Colonic mucosa (tissue), 4 donors: ENCODE measurements at regions not wholly inside any gene's neighbourhood (a gene's known extent, or its start where the extent isn't known, plus 50 kb on each side); places are given as distances from the start of the nearest gene placed in this dataset.

Experiments
- DNase-seq: peaks from one replicate; pipeline ENCODE4 v3.0.0-alpha.2; 2020
- H3K27ac ChIP-seq: fragments of 200-600 bp; one replicate; pipeline ENCODE4 v1.8.0; 2021
- H3K27me3 ChIP-seq: fragments of 200-600 bp; one replicate; pipeline ENCODE4 v1.8.0; 2021
- H3K36me3 ChIP-seq: fragments of 200-600 bp; one replicate; pipeline ENCODE4 v1.8.0; 2021
- H3K4me1 ChIP-seq: fragments of 200-600 bp; one replicate; pipeline ENCODE4 v1.8.0; 2021; ENCODE audit warnings: mild to moderate bottlenecking
- H3K4me3 ChIP-seq: fragments of 200-600 bp; one replicate; pipeline ENCODE4 v1.8.0; 2021
- H3K9ac ChIP-seq, 2 donors: one replicate each; pipeline ENCODE4 v1.7.0; 2013; ENCODE audit warnings: control low read depth in 2 of 2, low read depth in 2 of 2, low read length in 2 of 2
- H3K9me3 ChIP-seq: fragments of 200-600 bp; one replicate; pipeline ENCODE4 v1.8.0; 2021
- intact Hi-C: fragments of 100-400 bp; cut with DNase I; formaldehyde crosslinking; loops from one replicate; pipeline ENCODE4 v1.14.1; 2022
- TF ChIP-seq, protein P1 (sequence below): fragments of 200-600 bp; IDR thresholded peaks from one replicate; pipeline ENCODE4 v1.8.0; 2022; ENCODE audit warnings: antibody characterized with exemption, mild to moderate bottlenecking
- donor health status: healthy.
- donor health status: DM: no; HTN: no; CAD: no.
- donor health status: DM: no; HTN: no; CAD: no.

DNA sequence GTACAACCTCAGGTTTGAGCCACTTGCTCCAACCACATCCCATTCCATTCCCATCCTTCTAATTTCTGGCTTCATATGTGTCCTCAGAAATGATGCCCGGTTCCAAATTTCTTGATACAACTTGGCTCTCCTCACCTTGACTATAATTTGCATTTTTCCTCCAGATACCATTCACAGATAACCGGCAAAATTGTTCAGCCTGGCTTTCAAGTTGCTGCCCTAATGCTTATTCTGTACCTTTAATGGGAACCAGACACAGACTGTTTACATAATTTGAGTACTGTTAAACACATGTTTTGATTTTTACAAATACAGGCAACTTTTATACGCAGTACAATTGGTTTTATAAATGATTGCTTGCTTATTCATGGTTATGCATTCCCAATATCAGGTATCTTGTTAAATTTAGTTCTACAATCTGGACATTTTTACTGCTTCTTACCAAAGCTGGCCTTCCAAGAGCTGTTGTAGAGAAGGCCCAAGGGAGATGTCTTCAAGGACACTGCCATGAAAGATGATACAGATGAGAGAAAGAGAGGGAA, 649.5 kb upstream of the CAMK1G start:
- no peak for DNase-seq
- no peaks in the 10 kb centered on the region for H3K9me3 ChIP-seq
- intact Hi-C loops: no loop called here
- TF ChIP-seq, protein P1, sequence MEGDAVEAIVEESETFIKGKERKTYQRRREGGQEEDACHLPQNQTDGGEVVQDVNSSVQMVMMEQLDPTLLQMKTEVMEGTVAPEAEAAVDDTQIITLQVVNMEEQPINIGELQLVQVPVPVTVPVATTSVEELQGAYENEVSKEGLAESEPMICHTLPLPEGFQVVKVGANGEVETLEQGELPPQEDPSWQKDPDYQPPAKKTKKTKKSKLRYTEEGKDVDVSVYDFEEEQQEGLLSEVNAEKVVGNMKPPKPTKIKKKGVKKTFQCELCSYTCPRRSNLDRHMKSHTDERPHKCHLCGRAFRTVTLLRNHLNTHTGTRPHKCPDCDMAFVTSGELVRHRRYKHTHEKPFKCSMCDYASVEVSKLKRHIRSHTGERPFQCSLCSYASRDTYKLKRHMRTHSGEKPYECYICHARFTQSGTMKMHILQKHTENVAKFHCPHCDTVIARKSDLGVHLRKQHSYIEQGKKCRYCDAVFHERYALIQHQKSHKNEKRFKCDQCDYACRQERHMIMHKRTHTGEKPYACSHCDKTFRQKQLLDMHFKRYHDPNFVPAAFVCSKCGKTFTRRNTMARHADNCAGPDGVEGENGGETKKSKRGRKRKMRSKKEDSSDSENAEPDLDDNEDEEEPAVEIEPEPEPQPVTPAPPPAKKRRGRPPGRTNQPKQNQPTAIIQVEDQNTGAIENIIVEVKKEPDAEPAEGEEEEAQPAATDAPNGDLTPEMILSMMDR: no peak
- no peak overlapping the region for H3K9ac ChIP-seq
- no peaks in the 10 kb centered on the region for H3K4me1 ChIP-seq
- H3K36me3 ChIP-seq: no peaks in the 10 kb centered on the region
- no peaks in the 10 kb centered on the region for H3K27me3 ChIP-seq
- no peak overlapping the region for H3K27ac ChIP-seq
- H3K4me3 ChIP-seq: no peak overlapping the region

DNA sequence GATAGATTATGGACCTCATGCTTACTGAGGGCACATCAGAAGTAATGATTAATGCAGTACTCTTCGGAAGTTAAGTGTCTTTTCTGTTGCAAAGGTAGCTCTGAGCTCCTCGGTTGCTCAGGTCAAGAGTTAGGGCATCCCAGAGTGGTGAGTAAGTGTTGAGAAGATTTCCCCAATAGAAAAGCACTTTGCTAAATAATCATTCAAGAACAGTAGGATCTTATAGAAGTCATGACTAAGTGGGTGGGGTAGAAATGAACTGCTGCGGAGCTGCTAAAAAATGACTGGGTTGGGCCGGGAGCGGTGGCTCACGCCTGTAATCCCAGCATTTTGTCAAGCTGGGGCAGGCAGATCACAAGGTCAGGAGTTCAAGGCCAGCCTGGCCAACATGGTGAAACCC, 648.6 kb upstream of the CAMK1G start:
- Histone ChIP-seq H3K9me3 (no peaks in the 10 kb centered on the region), H3K27me3 (no peaks in the 10 kb centered on the region), H3K27ac (no peak overlapping the region), H3K36me3 (no peaks in the 10 kb centered on the region), H3K9ac (no peak overlapping the region), H3K4me3 (no peak overlapping the region), H3K4me1 (no peaks in the 10 kb centered on the region)
- intact Hi-C loops: no loop called here
- DNase-seq: no peak
- TF ChIP-seq, protein P1: no peak

DNA sequence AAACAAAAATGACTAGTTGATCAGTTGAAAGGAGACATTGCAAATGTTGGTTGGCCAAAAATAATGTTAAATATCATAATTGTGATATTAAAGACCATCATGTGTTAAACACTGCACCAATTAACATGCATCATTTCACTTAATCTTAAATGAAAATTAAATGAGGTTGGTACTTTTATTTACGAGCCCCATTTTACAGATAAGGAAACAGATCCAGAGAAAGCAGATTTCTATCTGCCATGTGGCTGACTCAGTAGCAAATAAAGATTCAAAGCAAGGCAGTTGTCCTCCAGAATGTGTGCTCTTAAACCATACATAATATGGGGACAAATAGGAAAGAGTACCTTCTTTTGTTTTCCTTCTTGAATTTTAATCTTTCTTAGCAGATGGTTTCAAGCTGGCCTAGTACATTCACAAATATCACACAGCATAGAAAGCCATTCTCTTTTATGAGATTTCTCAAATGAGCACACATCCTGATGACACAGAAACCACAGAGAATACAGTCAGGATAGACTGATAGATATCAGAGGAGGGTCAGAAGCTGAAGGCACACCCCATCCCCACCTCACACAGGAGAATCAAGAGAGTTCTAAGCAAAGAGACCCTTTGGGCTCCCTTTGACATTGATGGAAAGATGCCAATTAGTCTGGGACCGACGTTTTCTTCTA, 647.9 kb upstream of the CAMK1G start:
- TF ChIP-seq, protein P1: no peak
- H3K27ac ChIP-seq: no peak overlapping the region
- no peak overlapping the region for H3K9ac ChIP-seq
- no peaks in the 10 kb centered on the region for H3K9me3 ChIP-seq
- H3K4me3 ChIP-seq: no peak overlapping the region
- no peaks in the 10 kb centered on the region for H3K36me3 ChIP-seq
- H3K27me3 ChIP-seq: no peaks in the 10 kb centered on the region
- H3K4me1 ChIP-seq: no peaks in the 10 kb centered on the region
- DNase-seq: no peak
- intact Hi-C loops: no loop called here

DNA sequence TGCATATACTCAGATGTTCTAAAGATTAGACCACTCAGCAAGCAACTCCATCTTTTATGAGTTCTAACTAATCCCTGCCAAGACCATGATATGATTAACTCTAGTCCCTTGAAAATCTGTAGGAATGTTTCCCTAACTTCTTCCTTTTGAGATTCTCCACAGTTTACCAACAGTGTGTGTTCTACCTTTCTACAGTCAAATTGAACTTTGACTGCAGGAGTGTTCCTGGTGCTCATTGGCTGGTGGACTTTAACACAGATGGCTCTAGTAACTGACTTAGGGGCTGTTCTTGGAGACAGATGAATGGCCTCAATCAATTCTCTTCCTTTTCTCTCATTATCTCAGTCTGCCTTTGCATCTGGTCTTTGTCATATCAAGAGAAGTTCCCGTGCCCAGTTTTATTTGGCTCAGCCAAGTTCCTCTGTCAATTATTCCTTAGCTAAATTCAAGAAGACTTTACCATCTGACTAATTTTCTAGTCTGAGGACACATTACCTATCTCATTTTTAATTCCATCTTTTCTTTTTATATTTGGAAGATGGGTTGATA, 643.9 kb upstream of the CAMK1G start:
- H3K27ac ChIP-seq: no peak overlapping the region
- H3K9ac ChIP-seq: no peak overlapping the region
- no peak for DNase-seq
- TF ChIP-seq, protein P1: no peak
- H3K9me3 ChIP-seq: no peaks in the 10 kb centered on the region
- no peaks in the 10 kb centered on the region for H3K36me3 ChIP-seq
- intact Hi-C loops: no loop called here
- H3K4me3 ChIP-seq: no peak overlapping the region
- H3K4me1 ChIP-seq: no peaks in the 10 kb centered on the region
- no peaks in the 10 kb centered on the region for H3K27me3 ChIP-seq

DNA sequence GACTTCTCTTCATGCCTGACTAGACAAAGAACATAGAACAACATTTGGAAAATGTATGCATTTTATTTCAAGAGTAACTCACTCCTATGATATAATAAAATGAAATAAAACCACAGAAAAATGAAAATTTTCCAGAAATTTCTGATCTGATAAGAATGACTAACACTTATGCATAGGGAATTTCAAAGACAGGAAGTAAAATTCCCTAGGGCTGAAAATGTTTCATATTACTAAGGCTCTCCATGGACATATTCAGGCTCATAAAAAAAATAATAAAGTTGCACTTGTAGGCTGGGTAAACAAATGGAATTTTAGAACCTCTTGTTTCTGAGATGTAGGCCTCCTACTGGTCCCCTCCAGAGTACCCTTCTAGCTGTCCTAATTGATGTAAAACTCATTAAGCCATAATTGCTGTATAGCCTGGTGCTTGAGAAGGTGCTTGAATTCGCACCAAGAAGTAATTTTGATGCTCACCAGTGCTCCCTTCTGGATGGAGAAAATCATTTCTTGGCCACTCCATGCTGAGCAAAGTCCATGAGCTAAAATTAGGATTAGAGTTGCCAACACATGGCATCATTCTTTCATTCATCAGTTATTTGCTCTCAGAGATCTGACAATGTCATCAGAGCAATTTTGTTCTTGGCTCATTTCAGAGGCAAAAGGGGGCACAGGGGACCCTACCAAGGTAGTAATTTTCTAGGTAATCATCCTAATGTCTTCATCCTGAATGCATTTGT, 641.0 kb upstream of the CAMK1G start:
- DNase-seq: no peak
- Histone ChIP-seq H3K4me3 (no peak overlapping the region), H3K36me3 (no peaks in the 10 kb centered on the region), H3K27ac (no peak overlapping the region), H3K9me3 (no peaks in the 10 kb centered on the region), H3K27me3 (no peaks in the 10 kb centered on the region), H3K4me1 (no peaks in the 10 kb centered on the region), H3K9ac (no peak overlapping the region)
- intact Hi-C loops: no loop called here
- TF ChIP-seq, protein P1: no peak
